Gastrocnemius medialis (tissue), 4 donors: ENCODE measurements at regions not wholly inside any gene's neighbourhood (a gene's known extent, or its start where the extent isn't known, plus 50 kb on each side); places are given as distances from the start of the nearest gene placed in this dataset.

Experiments used
- POLR2A ChIP-seq, 2 donors: fragments of 450-650 bp; IDR thresholded peaks; one replicate each; pipeline ENCODE4 v1.6.1; 2017; ENCODE audit warnings: antibody characterized with exemption in 2 of 2, mild to moderate bottlenecking in 2 of 2, moderate library complexity in 2 of 2
- TF ChIP-seq, protein P1 (sequence below), 5 experiments: fragments of 450-650 bp in 3 of 5; fragments of 200-600 bp in 2 of 5; sonication (generic) in 2 of 5; IDR thresholded peaks in 4 of 5; conservative IDR thresholded peaks in 1 of 5; 1 replicate in 4 of 5; 2 replicates in 1 of 5; pipeline ENCODE4 v1.5.1; 2016 to 2019; ENCODE audit warnings: antibody characterized with exemption in 5 of 5, mild to moderate bottlenecking in 3 of 5, moderate library complexity in 3 of 5

DNA sequence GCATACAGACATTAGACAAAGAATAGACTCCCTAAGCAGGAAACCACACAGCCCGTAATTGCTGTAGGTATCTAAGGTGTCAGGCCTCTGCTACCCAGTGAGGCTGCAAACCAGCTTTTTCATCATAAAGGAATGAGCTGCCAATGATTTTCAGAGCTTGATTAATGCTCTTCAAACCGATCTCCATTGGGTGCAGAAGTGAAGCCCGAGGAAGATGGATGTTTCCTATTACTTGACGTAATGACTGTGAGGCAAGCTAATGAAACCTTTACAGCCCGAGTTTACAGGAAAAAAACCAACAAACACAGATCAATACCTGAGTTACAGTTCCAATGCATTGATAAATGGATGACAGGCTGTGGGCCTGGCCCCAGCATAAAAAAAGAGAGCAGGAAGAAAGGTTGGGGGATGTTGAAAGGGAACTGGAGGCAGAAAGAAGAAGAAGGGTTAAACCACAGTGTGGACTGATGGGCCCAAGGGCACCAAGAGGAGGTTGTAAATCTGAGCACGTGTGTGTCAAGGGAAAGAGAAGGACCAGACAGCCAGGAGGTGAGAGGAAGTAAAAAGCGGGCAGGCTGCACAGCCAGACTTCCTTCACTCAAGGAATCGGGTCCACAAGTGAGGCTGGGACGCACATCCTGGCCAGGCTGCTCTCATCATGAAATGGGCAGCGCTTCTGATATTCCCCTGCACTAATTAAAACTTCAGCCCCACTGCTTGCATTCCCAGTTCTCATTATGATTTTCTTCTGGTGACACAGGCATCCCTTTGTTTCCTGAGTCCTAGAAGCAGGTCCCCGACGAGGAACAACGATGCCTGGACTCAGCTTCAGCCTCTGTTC, 70.6 kb upstream of the NTM start:
- TF ChIP-seq POLR2A (IDR thresholded peaks at IDR 0.05) = no peak
- TF ChIP-seq, protein P1, sequence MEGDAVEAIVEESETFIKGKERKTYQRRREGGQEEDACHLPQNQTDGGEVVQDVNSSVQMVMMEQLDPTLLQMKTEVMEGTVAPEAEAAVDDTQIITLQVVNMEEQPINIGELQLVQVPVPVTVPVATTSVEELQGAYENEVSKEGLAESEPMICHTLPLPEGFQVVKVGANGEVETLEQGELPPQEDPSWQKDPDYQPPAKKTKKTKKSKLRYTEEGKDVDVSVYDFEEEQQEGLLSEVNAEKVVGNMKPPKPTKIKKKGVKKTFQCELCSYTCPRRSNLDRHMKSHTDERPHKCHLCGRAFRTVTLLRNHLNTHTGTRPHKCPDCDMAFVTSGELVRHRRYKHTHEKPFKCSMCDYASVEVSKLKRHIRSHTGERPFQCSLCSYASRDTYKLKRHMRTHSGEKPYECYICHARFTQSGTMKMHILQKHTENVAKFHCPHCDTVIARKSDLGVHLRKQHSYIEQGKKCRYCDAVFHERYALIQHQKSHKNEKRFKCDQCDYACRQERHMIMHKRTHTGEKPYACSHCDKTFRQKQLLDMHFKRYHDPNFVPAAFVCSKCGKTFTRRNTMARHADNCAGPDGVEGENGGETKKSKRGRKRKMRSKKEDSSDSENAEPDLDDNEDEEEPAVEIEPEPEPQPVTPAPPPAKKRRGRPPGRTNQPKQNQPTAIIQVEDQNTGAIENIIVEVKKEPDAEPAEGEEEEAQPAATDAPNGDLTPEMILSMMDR (IDR thresholded peaks at IDR 0.05 in 4 of 5, conservative IDR thresholded peaks at IDR 0.05 in 1 of 5) = no peak
